NB4 (cell line): ENCODE measurements at regions not wholly inside any gene's neighbourhood (a gene's known extent, or its start where the extent isn't known, plus 50 kb on each side); places are given as distances from the start of the nearest gene placed in this dataset.

ENCODE experiments used
- POLR2A ChIP-seq: IDR thresholded peaks from 2 replicates; pipeline ENCODE4 v1.6.1; 2011; ENCODE audit warnings: mild to moderate bottlenecking; ENCODE audit not compliant: insufficient read length; ENCODE audit errors: extremely low read depth
- TF ChIP-seq, protein P1 (sequence below): IDR thresholded peaks from 2 replicates; pipeline ENCODE4 v1.6.1; 2011; ENCODE audit warnings: low read depth, low read length

DNA sequence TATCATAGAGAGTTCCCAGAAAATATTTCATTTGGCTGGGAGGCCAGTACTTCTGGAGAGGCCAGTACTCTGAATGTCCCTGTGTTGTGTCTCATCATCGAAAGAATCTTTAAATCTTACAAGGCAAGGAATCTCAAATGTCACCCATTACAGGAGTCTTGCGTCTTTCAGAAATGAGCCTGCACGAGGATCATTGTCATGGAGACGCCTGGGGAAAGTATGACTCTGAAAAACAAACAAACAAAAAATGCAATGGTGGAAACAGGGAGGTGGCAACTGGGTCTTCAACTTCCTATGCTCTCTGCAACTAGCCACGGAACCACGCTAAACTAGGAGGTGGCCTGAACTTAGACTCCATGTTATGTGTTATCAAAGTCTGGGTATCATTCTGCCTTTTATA lies 804.6 kb downstream of the EPHA3 start:
- TF ChIP-seq, protein P1, sequence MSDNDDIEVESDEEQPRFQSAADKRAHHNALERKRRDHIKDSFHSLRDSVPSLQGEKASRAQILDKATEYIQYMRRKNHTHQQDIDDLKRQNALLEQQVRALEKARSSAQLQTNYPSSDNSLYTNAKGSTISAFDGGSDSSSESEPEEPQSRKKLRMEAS, result no peak
- TF ChIP-seq POLR2A, result no peak
